ENCODE measurements at regions not wholly inside any gene's neighbourhood (a gene's known extent, or its start where the extent isn't known, plus 50 kb on each side); places are given as distances from the start of the nearest gene placed in this dataset.

- Histone ChIP-seq H2AFZ (ENCODE audit: low read length) (no peak overlapping the region), H3K4me3 (ENCODE audit: low read length, poor library complexity, severe bottlenecking) (no peak overlapping the region), H3K9me3 (ENCODE audit: insufficient read depth, low read depth, low read length) (peaks cover 3% of the 10 kb centered on the region; the same call in 1 of the 2 replicates), H3K4me1 (ENCODE audit: insufficient read depth, low read length, poor library complexity, severe bottlenecking) (no peaks in the 10 kb centered on the region), H3F3A (ENCODE audit: low read depth) (no peaks in the 10 kb centered on the region), H3K79me2 (ENCODE audit: insufficient read depth, low read length) (no peaks in the 10 kb centered on the region), H3K36me3 (ENCODE audit: insufficient read depth, low read length) (no peaks in the 10 kb centered on the region), H3K4me2 (ENCODE audit: low read depth, low read length, poor library complexity, severe bottlenecking) (no peak overlapping the region), H3K9ac (ENCODE audit: low read depth, low read length, poor library complexity, severe bottlenecking) (no peak overlapping the region), H3K9me2 (replicated peaks; ENCODE audit: low read depth, low read length) (no peaks in the 10 kb centered on the region), H3K27me3 (ENCODE audit: insufficient read depth, low read length, poor library complexity, severe bottlenecking) (no peaks in the 10 kb centered on the region), H4K20me1 (ENCODE audit: insufficient read depth, low read length, poor library complexity, severe bottlenecking) (no peaks in the 10 kb centered on the region)
- no peak for TF ChIP-seq EZH2phosphoT487 (IDR thresholded peaks at IDR 0.05; ENCODE audit: borderline replicate concordance)
- TF ChIP-seq, protein P1, sequence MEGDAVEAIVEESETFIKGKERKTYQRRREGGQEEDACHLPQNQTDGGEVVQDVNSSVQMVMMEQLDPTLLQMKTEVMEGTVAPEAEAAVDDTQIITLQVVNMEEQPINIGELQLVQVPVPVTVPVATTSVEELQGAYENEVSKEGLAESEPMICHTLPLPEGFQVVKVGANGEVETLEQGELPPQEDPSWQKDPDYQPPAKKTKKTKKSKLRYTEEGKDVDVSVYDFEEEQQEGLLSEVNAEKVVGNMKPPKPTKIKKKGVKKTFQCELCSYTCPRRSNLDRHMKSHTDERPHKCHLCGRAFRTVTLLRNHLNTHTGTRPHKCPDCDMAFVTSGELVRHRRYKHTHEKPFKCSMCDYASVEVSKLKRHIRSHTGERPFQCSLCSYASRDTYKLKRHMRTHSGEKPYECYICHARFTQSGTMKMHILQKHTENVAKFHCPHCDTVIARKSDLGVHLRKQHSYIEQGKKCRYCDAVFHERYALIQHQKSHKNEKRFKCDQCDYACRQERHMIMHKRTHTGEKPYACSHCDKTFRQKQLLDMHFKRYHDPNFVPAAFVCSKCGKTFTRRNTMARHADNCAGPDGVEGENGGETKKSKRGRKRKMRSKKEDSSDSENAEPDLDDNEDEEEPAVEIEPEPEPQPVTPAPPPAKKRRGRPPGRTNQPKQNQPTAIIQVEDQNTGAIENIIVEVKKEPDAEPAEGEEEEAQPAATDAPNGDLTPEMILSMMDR (conservative IDR thresholded peaks at IDR 0.05; ENCODE audit: low read length) = no peak
These were observed 533.4 kb upstream of the NBEA start for GRCh38 chr13:34408640-34409039.

GRCh38 chr13:34409496-34410182 lies 532.4 kb upstream of the NBEA start:
- Histone ChIP-seq H3K36me3 (ENCODE audit: insufficient read depth, low read length) (no peaks in the 10 kb centered on the region), H3K9me3 (ENCODE audit: insufficient read depth, low read depth, low read length) (peaks cover 3% of the 10 kb centered on the region; the same call in 1 of the 2 replicates), H3F3A (ENCODE audit: low read depth) (no peaks in the 10 kb centered on the region), H4K20me1 (ENCODE audit: insufficient read depth, low read length, poor library complexity, severe bottlenecking) (no peaks in the 10 kb centered on the region), H3K79me2 (ENCODE audit: insufficient read depth, low read length) (no peaks in the 10 kb centered on the region), H2AFZ (ENCODE audit: low read length) (no peak overlapping the region), H3K27me3 (ENCODE audit: insufficient read depth, low read length, poor library complexity, severe bottlenecking) (no peaks in the 10 kb centered on the region), H3K4me3 (ENCODE audit: low read length, poor library complexity, severe bottlenecking) (no peak overlapping the region), H3K4me2 (ENCODE audit: low read depth, low read length, poor library complexity, severe bottlenecking) (no peak overlapping the region), H3K9me2 (replicated peaks; ENCODE audit: low read depth, low read length) (no peaks in the 10 kb centered on the region), H3K4me1 (ENCODE audit: insufficient read depth, low read length, poor library complexity, severe bottlenecking) (no peaks in the 10 kb centered on the region), H3K9ac (ENCODE audit: low read depth, low read length, poor library complexity, severe bottlenecking) (no peak overlapping the region)
- TF ChIP-seq, protein P1 (conservative IDR thresholded peaks at IDR 0.05; ENCODE audit: low read length) = no peak
- TF ChIP-seq EZH2phosphoT487 (IDR thresholded peaks at IDR 0.05; ENCODE audit: borderline replicate concordance) = no peak

DNA sequence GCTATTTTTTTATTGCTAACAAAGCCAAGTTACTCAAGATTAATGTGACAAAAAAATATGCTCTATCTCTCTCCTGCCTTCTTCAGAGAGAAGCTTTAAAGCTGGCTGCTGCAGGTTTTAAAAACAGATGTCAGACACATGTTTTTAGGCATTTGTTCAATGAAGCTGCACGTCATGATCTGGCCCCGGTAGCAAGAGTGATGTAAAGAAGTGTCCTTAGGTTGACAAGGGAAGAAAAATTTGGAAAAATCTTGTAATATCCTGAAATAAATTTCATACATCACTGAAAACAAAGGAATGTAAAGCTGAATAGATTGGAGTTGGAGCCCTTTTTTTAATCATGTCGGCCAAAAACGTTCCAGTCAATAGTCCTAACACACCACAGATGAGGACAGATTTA lies 531.4 kb upstream of the NBEA start:
- Histone ChIP-seq H3K27me3 (ENCODE audit: insufficient read depth, low read length, poor library complexity, severe bottlenecking) (no peaks in the 10 kb centered on the region), H2AFZ (ENCODE audit: low read length) (no peak overlapping the region), H3K9ac (ENCODE audit: low read depth, low read length, poor library complexity, severe bottlenecking) (no peak overlapping the region), H3K9me2 (replicated peaks; ENCODE audit: low read depth, low read length) (no peaks in the 10 kb centered on the region), H3K36me3 (ENCODE audit: insufficient read depth, low read length) (no peaks in the 10 kb centered on the region), H4K20me1 (ENCODE audit: insufficient read depth, low read length, poor library complexity, severe bottlenecking) (no peaks in the 10 kb centered on the region), H3K79me2 (ENCODE audit: insufficient read depth, low read length) (no peaks in the 10 kb centered on the region), H3K9me3 (ENCODE audit: insufficient read depth, low read depth, low read length) (peaks cover 3% of the 10 kb centered on the region; the same call in 1 of the 2 replicates), H3F3A (ENCODE audit: low read depth) (no peaks in the 10 kb centered on the region), H3K4me2 (ENCODE audit: low read depth, low read length, poor library complexity, severe bottlenecking) (no peak overlapping the region), H3K4me3 (ENCODE audit: low read length, poor library complexity, severe bottlenecking) (no peak overlapping the region), H3K4me1 (ENCODE audit: insufficient read depth, low read length, poor library complexity, severe bottlenecking) (no peaks in the 10 kb centered on the region)
- TF ChIP-seq EZH2phosphoT487 (IDR thresholded peaks at IDR 0.05; ENCODE audit: borderline replicate concordance) = no peak
- TF ChIP-seq, protein P1 (conservative IDR thresholded peaks at IDR 0.05; ENCODE audit: low read length) = no peak
